CD14-positive monocyte (primary cell): ENCODE measurements at regions not wholly inside any gene's neighbourhood (a gene's known extent, or its start where the extent isn't known, plus 50 kb on each side); places are given as distances from the start of the nearest gene placed in this dataset.

Source experiments
- DNase-seq, 3 donors: peaks; one replicate each; pipeline ENCODE4 v3.0.0-alpha.2; 2011 to 2022
- H2AFZ ChIP-seq: 2 replicates; pipeline ENCODE4 v1.6.0; 2012; ENCODE audit warnings: mild to moderate bottlenecking, low read depth, low read length, inconsistent platforms; ENCODE audit not compliant: insufficient read depth, poor library complexity, severe bottlenecking
- H3K27ac ChIP-seq, 2 donors: 1 replicate in 1 of 2; 2 replicates in 1 of 2; pipeline ENCODE4 v1.5.1; 2012 to 2013; ENCODE audit warnings: low read length in 2 of 2, control low read depth in 1 of 2, inconsistent platforms in 1 of 2, low read depth in 1 of 2, mild to moderate bottlenecking in 1 of 2
- H3K27me3 ChIP-seq, 2 donors: one replicate each; pipeline versions ENCODE4 v1.6.0 to v1.6.1; 2011 to 2013; ENCODE audit warnings: low read length in 2 of 2; ENCODE audit not compliant: control insufficient read depth in 2 of 2, insufficient read depth in 2 of 2
- H3K36me3 ChIP-seq, 2 donors: replicated peaks in 1 of 2; 1 replicate in 1 of 2; 2 replicates in 1 of 2; pipeline versions ENCODE4 v1.5.1 to v1.6.1; 2012 to 2013; ENCODE audit warnings: low read length in 2 of 2, control low read depth in 1 of 2, inconsistent platforms in 1 of 2, mild to moderate bottlenecking in 1 of 2; ENCODE audit not compliant: insufficient read depth in 2 of 2, control insufficient read depth in 1 of 2
- H3K4me1 ChIP-seq, 2 donors: 1 replicate in 1 of 2; 2 replicates in 1 of 2; pipeline versions ENCODE4 v1.5.1 to v1.6.1; 2012 to 2013; ENCODE audit warnings: low read length in 2 of 2, control low read depth in 1 of 2, inconsistent platforms in 1 of 2, mild to moderate bottlenecking in 1 of 2, moderate library complexity in 1 of 2; ENCODE audit not compliant: insufficient read depth in 2 of 2, control insufficient read depth in 1 of 2
- H3K4me2 ChIP-seq: replicated peaks from 2 replicates; pipeline ENCODE3; 2012; ENCODE audit warnings: low read length, moderate library complexity, mild to moderate bottlenecking; ENCODE audit not compliant: poor library complexity, severe bottlenecking; ENCODE audit errors: extremely low read depth
- H3K4me3 ChIP-seq, 3 experiments: fragments of 200-600 bp in 1 of 3; sonication (generic) in 1 of 3; replicated peaks in 1 of 3; 1 replicate in 2 of 3; 2 replicates in 1 of 3; pipeline ENCODE4 v1.5.1; 2011 to 2013; ENCODE audit warnings: low read length in 3 of 3, mild to moderate bottlenecking in 3 of 3, control low read depth in 2 of 3, low read depth in 2 of 3, inconsistent platforms in 1 of 3, moderate library complexity in 1 of 3
- H3K79me2 ChIP-seq: 2 replicates; pipeline ENCODE4 v1.6.0; 2012; ENCODE audit warnings: mild to moderate bottlenecking, control low read depth, inconsistent platforms, low read length, moderate library complexity; ENCODE audit not compliant: insufficient read depth
- H3K9ac ChIP-seq: 2 replicates; pipeline ENCODE4 v1.6.0; 2017; ENCODE audit warnings: low read length, mild to moderate bottlenecking; ENCODE audit not compliant: insufficient read depth, poor library complexity, severe bottlenecking
- H3K9me3 ChIP-seq, 2 donors: replicated peaks in 1 of 2; 1 replicate in 1 of 2; 2 replicates in 1 of 2; pipeline versions ENCODE4 v1.5.1 to v1.6.1; 2012 to 2013; ENCODE audit warnings: low read length in 2 of 2, control low read depth in 1 of 2; ENCODE audit not compliant: control insufficient read depth in 1 of 2, insufficient read depth in 1 of 2
- H4K20me1 ChIP-seq: 2 replicates; pipeline ENCODE4 v1.6.0; 2012; ENCODE audit warnings: mild to moderate bottlenecking, low read length, control low read depth, moderate library complexity; ENCODE audit not compliant: insufficient read depth
- H3K27ac Mint-ChIP-seq, 7 donors: one replicate each; pipeline ENCODE4 v1.8.0; 2020; ENCODE audit warnings: mild to moderate bottlenecking in 7 of 7, mixed read lengths in 7 of 7, moderate library complexity in 6 of 7, inconsistent platforms in 2 of 7
- H3K27me3 Mint-ChIP-seq, 3 donors: one replicate each; pipeline ENCODE4 v1.8.0; 2021 to 2022; ENCODE audit warnings: low read depth in 3 of 3, mild to moderate bottlenecking in 3 of 3, mixed read lengths in 3 of 3, moderate library complexity in 3 of 3, inconsistent platforms in 1 of 3
- H3K36me3 Mint-ChIP-seq, 2 donors: one replicate each; pipeline ENCODE4 v1.8.0; 2020; ENCODE audit warnings: mixed read lengths in 2 of 2, inconsistent platforms in 1 of 2, mild to moderate bottlenecking in 1 of 2
- H3K4me1 Mint-ChIP-seq: one replicate; pipeline ENCODE4 v1.8.0; 2020; ENCODE audit warnings: mild to moderate bottlenecking, mixed read lengths
- H3K4me3 Mint-ChIP-seq, 2 donors: one replicate each; pipeline ENCODE4 v1.8.0; 2020; ENCODE audit warnings: mild to moderate bottlenecking in 2 of 2, mixed read lengths in 2 of 2, moderate library complexity in 1 of 2
- H3K9me3 Mint-ChIP-seq, 7 donors: one replicate each; pipeline ENCODE4 v1.8.0; 2020 to 2022; ENCODE audit warnings: mixed read lengths in 7 of 7, mild to moderate bottlenecking in 6 of 7, moderate library complexity in 6 of 7, inconsistent platforms in 2 of 7
- WGBS: methylation state at CpG from one replicate; pipeline ENCODE4 v1.1.5; 2013; ENCODE audit warnings: missing lambda C conversion rate; ENCODE audit not compliant: insufficient coverage; 5-methylcytosine and 5-hydroxymethylcytosine counted together
- intact Hi-C, 2 donors: fragments of 100-400 bp; cut with micrococcal nuclease; formaldehyde crosslinking; loops; one replicate each; pipeline versions ENCODE4 v1.15.0 to v1.15.1; 2023
- TF ChIP-seq, protein P1 (sequence below): fragments of 200-600 bp; IDR thresholded peaks from one replicate; pipeline ENCODE4 v1.8.0; 2022; ENCODE audit warnings: antibody characterized with exemption, mild to moderate bottlenecking

DNA sequence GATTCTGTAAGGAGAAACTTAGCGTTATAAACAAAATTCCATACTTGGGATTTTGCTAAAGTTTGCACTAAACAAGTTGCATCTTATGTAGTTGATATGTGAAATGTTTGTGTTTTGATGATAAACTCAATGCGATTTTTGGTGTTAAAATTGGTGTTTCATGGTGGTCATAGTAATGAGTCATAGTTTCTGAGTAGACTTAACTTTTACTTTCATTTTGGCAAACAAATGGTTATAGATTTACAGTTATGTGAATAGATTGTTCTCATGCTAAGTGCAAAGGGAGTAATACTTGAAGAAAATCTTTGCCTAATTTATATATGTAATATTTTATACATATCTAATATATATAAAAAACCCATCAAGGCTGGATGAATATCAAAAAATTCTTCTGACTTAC is 107.3 kb upstream of the ELAVL2 start:
- H4K20me1 ChIP-seq = no peaks in the 10 kb centered on the region
- TF ChIP-seq, protein P1, sequence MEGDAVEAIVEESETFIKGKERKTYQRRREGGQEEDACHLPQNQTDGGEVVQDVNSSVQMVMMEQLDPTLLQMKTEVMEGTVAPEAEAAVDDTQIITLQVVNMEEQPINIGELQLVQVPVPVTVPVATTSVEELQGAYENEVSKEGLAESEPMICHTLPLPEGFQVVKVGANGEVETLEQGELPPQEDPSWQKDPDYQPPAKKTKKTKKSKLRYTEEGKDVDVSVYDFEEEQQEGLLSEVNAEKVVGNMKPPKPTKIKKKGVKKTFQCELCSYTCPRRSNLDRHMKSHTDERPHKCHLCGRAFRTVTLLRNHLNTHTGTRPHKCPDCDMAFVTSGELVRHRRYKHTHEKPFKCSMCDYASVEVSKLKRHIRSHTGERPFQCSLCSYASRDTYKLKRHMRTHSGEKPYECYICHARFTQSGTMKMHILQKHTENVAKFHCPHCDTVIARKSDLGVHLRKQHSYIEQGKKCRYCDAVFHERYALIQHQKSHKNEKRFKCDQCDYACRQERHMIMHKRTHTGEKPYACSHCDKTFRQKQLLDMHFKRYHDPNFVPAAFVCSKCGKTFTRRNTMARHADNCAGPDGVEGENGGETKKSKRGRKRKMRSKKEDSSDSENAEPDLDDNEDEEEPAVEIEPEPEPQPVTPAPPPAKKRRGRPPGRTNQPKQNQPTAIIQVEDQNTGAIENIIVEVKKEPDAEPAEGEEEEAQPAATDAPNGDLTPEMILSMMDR = no peak
- H3K36me3 Mint-ChIP-seq = no peaks in the 10 kb centered on the region
- H3K27me3 ChIP-seq = no peaks in the 10 kb centered on the region
- H2AFZ ChIP-seq = no peak overlapping the region
- no peaks in the 10 kb centered on the region for H3K27me3 Mint-ChIP-seq
- no CpG with 5 or more reads among the region's 2 CpGs for WGBS
- peaks cover 0 to 3% (median 0%) of the 10 kb centered on the region in 7 donors for H3K9me3 Mint-ChIP-seq
- H3K4me2 ChIP-seq = no peak overlapping the region
- H3K36me3 ChIP-seq = no peaks in the 10 kb centered on the region
- no peaks in the 10 kb centered on the region for H3K4me1 ChIP-seq
- H3K9me3 ChIP-seq = no peaks in the 10 kb centered on the region
- H3K4me3 Mint-ChIP-seq = no peak overlapping the region
- H3K4me3 ChIP-seq = no peak overlapping the region
- H3K79me2 ChIP-seq = no peaks in the 10 kb centered on the region
- H3K27ac Mint-ChIP-seq = no peak overlapping the region
- DNase-seq = no peak
- H3K4me1 Mint-ChIP-seq = no peaks in the 10 kb centered on the region
- H3K9ac ChIP-seq = no peak overlapping the region
- no peak overlapping the region for H3K27ac ChIP-seq
- intact Hi-C loops = no loop called here

- no peaks in the 10 kb centered on the region for H3K36me3 ChIP-seq
- no peak overlapping the region for H3K4me3 ChIP-seq
- H3K27me3 ChIP-seq = no peaks in the 10 kb centered on the region
- no peaks in the 10 kb centered on the region for H3K4me1 Mint-ChIP-seq
- DNase-seq = no peak
- H3K79me2 ChIP-seq = no peaks in the 10 kb centered on the region
- no peaks in the 10 kb centered on the region for H3K36me3 Mint-ChIP-seq
- H3K9ac ChIP-seq = no peak overlapping the region
- TF ChIP-seq, protein P1 = no peak
- peaks cover 3 to 22% (median 6%) of the 10 kb centered on the region in 7 donors for H3K9me3 Mint-ChIP-seq
- no peak overlapping the region for H3K27ac ChIP-seq
- H2AFZ ChIP-seq = no peak overlapping the region
- H3K4me3 Mint-ChIP-seq = no peak overlapping the region
- H3K4me2 ChIP-seq = no peak overlapping the region
- H3K4me1 ChIP-seq = no peaks in the 10 kb centered on the region
- no peaks in the 10 kb centered on the region for H4K20me1 ChIP-seq
- intact Hi-C loops = no loop called here
- H3K9me3 ChIP-seq = peaks cover 18 to 20% of the 10 kb centered on the region in 2 donors
- no peaks in the 10 kb centered on the region for H3K27me3 Mint-ChIP-seq
- H3K27ac Mint-ChIP-seq = no peak overlapping the region
Observed at GRCh38 chr9:23926368-23926767, 100.3 kb upstream of the ELAVL2 start.
